ENCODE measurements at regions not wholly inside any gene's neighbourhood (a gene's known extent, or its start where the extent isn't known, plus 50 kb on each side); places are given as distances from the start of the nearest gene placed in this dataset.

GRCh38 chr2:5121642-5122041 lies 570.5 kb upstream of the SOX11 start:
- no peak for DNase-seq (ENCODE audit: low read depth)
- no peak for TF ChIP-seq CTCF (IDR thresholded peaks at IDR 0.05; ENCODE audit: control insufficient read depth, extremely low read depth, insufficient read depth)

GRCh38 chr2:5123582-5124196 lies 568.5 kb upstream of the SOX11 start:
- no peak overlapping the region for H3K4me3 ChIP-seq (ENCODE audit: low read depth, low read length)
- DNase-seq (ENCODE audit: low read depth), result peak; percentile 64
- TF ChIP-seq CTCF (IDR thresholded peaks at IDR 0.05; ENCODE audit: control insufficient read depth, extremely low read depth, insufficient read depth), result no peak

More at GRCh38 chr2:5121642-5122041, 570.5 kb upstream of the SOX11 start:
- H3K4me3 ChIP-seq (ENCODE audit: low read depth, low read length), result no peak overlapping the region

GRCh38 chr2:5125017-5125730 lies 567.0 kb upstream of the SOX11 start:
- no peak for DNase-seq (ENCODE audit: low read depth)
- TF ChIP-seq CTCF (IDR thresholded peaks at IDR 0.05; ENCODE audit: control insufficient read depth, extremely low read depth, insufficient read depth), result no peak

GRCh38 chr2:5132281-5132680 lies 559.9 kb upstream of the SOX11 start:
- DNase-seq (ENCODE audit: low read depth), result no peak
- H3K4me3 ChIP-seq (ENCODE audit: low read depth, low read length), result no peak overlapping the region
- TF ChIP-seq CTCF (IDR thresholded peaks at IDR 0.05; ENCODE audit: control insufficient read depth, extremely low read depth, insufficient read depth), result no peak

More at GRCh38 chr2:5125017-5125730, 567.0 kb upstream of the SOX11 start:
- no peak overlapping the region for H3K4me3 ChIP-seq (ENCODE audit: low read depth, low read length)

GRCh38 chr2:5140347-5140746 lies 551.8 kb upstream of the SOX11 start:
- no peak overlapping the region for H3K4me3 ChIP-seq (ENCODE audit: low read depth, low read length)
- no peak for TF ChIP-seq CTCF (IDR thresholded peaks at IDR 0.05; ENCODE audit: control insufficient read depth, extremely low read depth, insufficient read depth)
- no peak for DNase-seq (ENCODE audit: low read depth)

GRCh38 chr2:5144159-5144558 lies 548.0 kb upstream of the SOX11 start:
- no peak for DNase-seq (ENCODE audit: low read depth)
- H3K4me3 ChIP-seq (ENCODE audit: low read depth, low read length), result no peak overlapping the region
- no peak for TF ChIP-seq CTCF (IDR thresholded peaks at IDR 0.05; ENCODE audit: control insufficient read depth, extremely low read depth, insufficient read depth)
